ENCODE measurements at regions not wholly inside any gene's neighbourhood (a gene's known extent, or its start where the extent isn't known, plus 50 kb on each side); places are given as distances from the start of the nearest gene placed in this dataset.

- no peak for DNase-seq (ENCODE audit: low read depth in 4 of 4, low spot score in 3 of 4)
These were observed 214.7 kb downstream of the GAS1 start for GRCh38 chr9:86732514-86733171.

- DNase-seq (ENCODE audit: low read depth in 4 of 4, low spot score in 3 of 4) = no peak
These were observed 215.7 kb downstream of the GAS1 start for GRCh38 chr9:86731511-86732063.

DNA sequence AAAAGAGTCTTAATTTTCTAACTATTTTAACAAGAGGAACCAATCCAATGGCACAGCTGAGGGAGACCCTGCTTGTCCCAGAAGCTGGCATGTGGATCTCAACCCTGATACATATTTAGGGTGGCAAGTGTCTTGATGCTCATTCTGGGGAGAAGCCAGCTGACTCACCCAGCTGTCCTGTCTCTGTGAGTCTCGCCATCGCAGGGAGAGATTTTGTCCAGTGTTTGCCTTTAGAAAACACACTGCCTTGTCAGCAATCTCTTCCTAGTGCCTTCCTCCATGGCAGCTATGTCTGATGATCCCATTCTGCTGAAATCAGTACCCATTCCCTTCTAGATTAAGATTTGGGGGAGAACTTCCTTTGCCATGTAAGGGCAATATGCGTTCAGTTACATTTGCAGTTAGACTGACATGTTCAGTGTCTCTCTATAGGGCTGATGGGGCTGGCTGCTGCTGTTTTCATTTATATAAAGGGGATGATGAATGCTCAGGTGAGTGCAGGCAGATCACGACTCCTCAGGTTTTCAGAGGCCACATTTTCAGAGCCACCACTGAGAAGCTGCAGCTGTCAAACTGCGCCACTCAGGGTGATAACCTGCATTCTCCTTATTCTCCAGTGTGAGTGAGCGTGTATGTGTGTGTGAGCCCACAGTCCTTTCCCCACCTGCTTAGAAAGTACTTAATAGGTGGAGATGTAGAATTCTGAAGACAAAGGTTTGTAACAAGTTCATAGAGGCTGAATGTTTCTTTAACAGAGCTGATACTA, 217.0 kb downstream of the GAS1 start:
- DNase-seq (ENCODE audit: low read depth in 4 of 4, low spot score in 3 of 4) = no peak

- DNase-seq (ENCODE audit: low read depth in 4 of 4, low spot score in 3 of 4) = no peak
These were observed 222.8 kb downstream of the GAS1 start for GRCh38 chr9:86724529-86724928.

- DNase-seq (ENCODE audit: low read depth in 4 of 4, low spot score in 3 of 4) = no peak
These were observed 224.0 kb downstream of the GAS1 start for GRCh38 chr9:86723346-86723745.

DNA sequence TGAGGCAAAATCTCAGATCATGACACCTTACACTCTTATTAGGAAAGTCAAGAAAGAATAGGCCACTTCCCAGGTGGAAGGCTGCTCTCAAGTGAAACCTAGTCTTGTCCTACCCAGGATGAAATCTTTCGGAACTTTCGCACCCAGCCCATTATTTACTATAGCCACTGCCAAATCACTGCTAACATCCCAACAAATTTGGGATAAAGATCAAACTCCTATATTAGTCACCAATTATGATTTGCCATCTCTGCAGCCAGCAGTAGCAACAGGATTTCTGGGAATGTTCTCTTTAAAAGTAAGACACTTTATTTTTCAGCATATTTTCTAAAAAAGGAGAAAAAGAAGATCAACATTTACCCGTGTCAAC, 224.6 kb downstream of the GAS1 start:
- no peak for DNase-seq (ENCODE audit: low read depth in 4 of 4, low spot score in 3 of 4)

DNA sequence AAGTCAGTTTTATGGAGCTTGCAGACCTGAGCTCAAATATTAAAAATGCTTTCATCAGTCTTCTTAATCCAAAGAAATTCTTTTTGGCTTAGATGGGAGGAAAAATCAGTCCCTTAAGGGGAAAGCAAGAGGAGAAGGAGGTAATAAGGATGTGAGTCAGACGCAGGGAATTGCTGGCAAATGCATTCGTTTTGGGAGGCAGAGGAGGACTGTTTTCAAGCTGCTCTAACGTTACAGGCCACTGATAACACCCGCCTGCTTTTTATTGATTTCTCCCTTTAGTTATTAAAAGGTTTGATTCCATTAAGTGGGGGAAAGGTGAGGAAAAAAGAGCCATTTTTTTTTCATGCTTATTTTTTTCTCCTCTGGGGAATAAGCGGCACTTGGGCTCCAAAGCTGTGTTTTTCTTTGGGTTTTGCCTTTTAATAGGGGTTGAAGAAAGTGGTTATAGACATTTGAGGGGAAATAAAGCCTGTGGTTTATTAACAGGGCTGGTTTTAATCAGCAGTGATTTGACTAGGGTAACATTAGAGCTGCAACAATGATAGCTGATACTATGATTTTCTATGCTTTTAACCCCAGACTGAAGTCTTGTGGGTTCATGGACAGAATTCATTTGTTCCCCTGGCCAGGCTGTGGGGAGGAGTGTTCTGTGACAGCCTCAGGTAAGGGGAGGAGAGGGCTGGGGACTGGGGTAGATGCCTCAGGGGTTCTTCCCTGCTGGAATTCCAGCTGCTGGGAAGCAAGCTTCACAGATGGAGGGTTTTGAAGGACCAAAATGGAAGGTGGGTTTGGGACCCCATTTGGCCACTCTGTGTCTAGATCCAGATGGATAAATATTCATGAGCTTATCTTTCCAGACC, 225.2 kb downstream of the GAS1 start:
- DNase-seq (ENCODE audit: low read depth in 4 of 4, low spot score in 3 of 4) = no peak

GRCh38 chr9:86721226-86721781, 226.0 kb downstream of the GAS1 start:
- DNase-seq (ENCODE audit: low read depth in 4 of 4, low spot score in 3 of 4) = no peak

- no peak for DNase-seq (ENCODE audit: low read depth in 4 of 4, low spot score in 3 of 4)
These were observed 226.6 kb downstream of the GAS1 start for GRCh38 chr9:86720639-86721225.

DNA sequence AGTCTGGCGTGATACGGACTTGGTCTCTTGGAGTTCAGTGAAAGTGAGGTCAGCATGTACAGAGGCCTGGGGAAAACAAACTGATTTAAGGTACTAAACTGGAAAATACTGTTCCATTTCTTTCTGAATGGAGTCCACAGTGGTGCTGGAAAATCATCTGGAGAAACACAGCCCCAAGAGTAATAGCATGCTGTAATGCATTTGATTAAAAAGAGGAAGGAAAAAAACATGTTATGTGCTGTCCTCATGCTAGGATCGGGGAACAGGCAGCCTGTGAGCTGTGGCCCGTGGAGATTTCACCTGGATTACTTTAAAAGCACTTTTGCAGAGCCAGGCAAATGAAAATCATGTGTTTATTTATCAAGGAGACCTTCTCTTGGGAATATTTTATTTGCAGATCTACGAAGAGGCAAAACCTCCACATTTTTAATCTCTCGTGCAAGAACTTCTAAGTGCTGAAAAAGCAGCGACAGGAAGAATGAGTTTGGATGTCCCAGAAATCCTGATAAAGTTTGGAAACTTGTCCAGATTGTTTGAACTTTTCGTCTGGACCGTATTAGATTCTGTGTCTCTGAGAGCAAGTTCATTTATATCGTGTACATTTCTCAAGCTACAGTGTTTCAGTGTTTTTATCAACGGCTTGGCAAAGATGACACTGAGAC, 228.8 kb downstream of the GAS1 start:
- no peak for DNase-seq (ENCODE audit: low read depth in 4 of 4, low spot score in 3 of 4)

- no peak for DNase-seq (ENCODE audit: low read depth in 4 of 4, low spot score in 3 of 4)
These were observed 230.9 kb downstream of the GAS1 start for GRCh38 chr9:86716326-86716922.

DNA sequence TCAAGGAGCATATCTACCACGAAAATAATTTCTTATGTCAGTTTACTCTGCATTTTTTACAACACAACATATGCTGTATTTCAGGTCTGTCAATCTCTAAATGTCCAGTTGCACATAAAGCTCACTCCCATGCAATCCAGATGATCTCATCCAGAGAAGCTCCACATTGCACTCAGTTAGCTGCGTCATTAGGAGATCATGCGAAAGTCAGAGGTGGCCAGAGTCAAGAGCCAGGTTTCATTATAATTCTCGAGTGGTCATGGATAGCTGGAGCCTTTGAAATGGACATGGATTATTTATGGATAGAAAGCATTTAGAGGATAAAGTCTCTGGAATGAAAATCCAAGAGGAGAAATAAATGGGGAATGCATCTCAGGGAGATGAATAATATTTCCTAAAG, 232.3 kb downstream of the GAS1 start:
- no peak for DNase-seq (ENCODE audit: low read depth in 4 of 4, low spot score in 3 of 4)

DNA sequence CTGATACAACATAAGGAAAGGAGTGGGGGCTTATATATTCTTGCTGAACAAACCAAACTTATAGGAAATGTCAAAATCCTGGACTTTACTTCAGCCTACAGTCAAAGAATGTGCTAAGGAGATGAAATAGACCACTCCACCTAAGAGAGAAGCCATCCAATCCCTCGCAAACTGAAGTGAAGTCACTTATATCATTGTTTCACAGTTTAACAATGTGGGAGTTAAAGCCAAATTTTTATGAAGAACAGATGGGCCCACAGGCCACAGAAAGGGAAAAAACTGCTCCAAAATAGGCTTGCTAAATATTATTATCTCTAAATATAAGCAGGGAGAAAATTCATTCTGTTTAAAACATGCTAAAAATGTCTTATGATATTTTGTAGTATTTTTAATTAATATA, 233.3 kb downstream of the GAS1 start:
- DNase-seq (ENCODE audit: low read depth in 4 of 4, low spot score in 3 of 4) = no peak

DNA sequence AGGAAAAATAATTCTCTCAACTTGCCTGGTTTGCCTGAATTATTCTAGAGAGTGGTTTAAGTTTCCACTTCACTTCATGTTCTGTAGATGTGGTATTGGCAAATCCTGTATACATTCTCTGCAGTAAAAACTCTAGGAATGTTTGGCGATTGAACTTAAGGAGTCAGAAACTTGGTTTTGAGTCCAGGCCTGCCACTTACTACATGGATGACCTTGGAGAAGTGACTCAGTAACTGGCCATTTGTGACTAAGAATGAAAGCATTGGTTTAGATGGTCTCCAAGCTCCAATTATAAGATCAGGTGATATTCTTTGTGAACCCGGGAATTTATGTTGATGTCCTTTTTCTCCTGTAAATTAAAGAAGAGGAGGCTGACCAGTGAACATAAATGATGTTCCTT, 233.8 kb downstream of the GAS1 start:
- no peak for DNase-seq (ENCODE audit: low read depth in 4 of 4, low spot score in 3 of 4)

DNA sequence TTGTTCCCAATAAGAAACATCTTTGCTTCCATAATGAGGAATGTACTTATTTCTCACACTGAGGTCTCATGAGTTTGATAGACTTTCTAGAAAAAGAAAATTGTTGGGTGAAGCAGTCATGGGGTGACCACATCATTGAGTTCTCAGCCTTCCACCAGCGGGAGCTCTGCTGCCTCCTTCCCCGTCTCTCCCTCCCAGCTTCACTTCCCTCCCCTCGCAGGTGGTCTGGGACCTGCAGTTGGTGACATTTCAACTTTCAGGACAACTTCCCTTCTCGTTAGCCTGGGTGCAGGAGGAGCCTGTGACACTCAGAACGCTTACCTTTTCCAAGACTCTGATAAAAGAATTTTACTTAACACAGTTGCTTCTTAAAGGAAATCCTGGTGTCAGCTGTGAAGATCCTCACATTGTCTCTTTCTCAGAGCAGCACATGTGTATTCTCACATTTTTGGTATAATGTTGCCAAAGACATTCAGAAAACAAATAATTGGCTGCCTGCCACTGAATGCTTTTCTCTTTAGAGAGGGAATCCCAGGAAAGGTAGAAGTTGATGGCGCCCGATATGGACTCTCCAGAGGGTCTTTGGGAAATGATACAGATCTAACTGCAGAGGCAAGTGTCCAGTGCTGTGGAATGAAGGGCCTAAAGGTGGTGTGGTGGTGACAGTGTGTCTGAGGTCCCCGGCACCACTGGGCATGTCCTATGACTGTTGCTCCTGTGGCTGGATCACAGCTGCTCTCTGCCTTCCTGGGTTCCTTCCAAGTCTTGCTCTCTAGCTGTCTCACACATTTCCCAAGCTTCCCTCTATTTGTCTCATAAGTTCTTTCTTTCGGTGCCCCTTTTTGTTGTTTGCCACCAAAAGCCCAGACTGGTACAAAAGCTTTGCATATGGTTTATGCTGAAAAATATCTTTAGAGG, 238.1 kb downstream of the GAS1 start:
- DNase-seq (ENCODE audit: low read depth in 4 of 4, low spot score in 3 of 4) = no peak

DNA sequence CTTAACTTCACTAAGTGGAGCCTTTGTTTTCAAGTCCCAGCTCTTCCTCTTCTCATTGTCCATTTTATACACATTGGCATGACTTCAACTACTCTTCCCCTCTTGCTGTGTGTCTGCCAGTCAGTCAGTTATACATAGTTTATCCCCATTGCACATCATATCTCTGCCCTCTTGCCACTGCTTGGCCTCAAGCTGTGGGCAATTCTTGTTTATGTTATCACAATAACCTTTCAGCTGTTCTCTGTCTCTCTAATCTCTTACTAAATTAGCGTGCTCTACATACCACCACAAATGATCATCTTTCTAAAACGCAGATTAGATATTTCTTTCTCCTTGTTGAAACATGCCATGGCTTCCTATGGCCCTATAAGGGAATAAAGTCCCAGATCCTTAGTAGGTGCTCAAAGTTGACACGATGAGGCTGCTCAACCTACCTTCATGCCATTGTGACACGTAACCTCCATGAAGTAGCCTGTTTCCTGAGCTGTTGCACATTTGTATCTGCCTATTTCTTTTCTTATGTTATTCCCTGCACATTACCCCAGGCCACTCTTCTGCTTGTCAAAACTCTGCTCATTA, 239.3 kb downstream of the GAS1 start:
- DNase-seq (ENCODE audit: low read depth in 4 of 4, low spot score in 3 of 4) = no peak

DNA sequence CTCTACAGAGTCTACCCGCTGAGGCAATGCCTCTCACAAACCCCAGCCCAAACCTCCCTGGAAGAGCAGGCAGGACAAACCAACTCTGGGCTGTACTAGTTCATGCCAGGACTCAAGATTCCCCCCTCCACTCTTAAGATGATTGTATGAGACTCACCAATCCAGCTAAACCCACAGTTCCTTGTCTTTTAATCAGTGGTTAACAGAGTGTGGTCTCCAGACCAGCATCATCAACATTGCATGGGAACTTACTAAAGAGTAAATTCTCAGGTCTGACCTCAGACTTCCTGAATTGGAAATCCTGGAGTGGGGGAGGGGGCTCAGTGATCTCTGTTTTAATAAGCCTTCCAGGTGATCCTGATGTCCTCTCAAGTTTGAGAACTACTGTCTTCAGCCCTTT, 240.9 kb downstream of the GAS1 start:
- no peak for DNase-seq (ENCODE audit: low read depth in 4 of 4, low spot score in 3 of 4)

DNA sequence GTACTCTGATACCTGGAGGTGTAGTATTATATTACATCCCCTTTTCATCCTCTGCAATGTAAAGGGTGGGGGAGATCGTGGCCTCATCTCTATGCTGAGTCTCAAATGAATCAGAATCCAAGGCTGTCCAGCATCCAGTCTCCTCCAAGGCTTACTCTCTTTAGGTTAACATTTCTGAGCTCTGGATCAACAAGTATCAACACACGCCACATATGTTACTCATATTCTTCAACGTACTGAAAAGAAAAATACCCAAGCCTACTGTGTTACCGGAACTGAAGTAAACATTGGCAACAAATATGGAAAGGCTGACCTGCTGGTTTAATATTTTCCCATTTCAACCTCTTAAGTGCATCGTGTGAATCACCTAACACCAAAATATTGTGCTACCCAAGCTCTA, 241.8 kb downstream of the GAS1 start:
- no peak for DNase-seq (ENCODE audit: low read depth in 4 of 4, low spot score in 3 of 4)
